IPS-18a (cell line): ENCODE measurements at regions not wholly inside any gene's neighbourhood (a gene's known extent, or its start where the extent isn't known, plus 50 kb on each side); places are given as distances from the start of the nearest gene placed in this dataset.

Experiments
- H3K27ac ChIP-seq: one replicate; pipeline ENCODE4 v1.5.1; 2013; ENCODE audit warnings: low read length
- H3K27me3 ChIP-seq: one replicate; pipeline ENCODE4 v1.6.1; 2013; ENCODE audit warnings: mild to moderate bottlenecking, low read length; ENCODE audit not compliant: control insufficient read depth, insufficient read depth
- H3K36me3 ChIP-seq: one replicate; pipeline ENCODE4 v1.6.1; 2013; ENCODE audit warnings: low read depth, low read length; ENCODE audit not compliant: control insufficient read depth
- H3K4me1 ChIP-seq: one replicate; pipeline ENCODE4 v1.6.1; 2013; ENCODE audit warnings: low read depth, low read length; ENCODE audit not compliant: control insufficient read depth
- H3K4me3 ChIP-seq: one replicate; pipeline ENCODE4 v1.5.1; 2013; ENCODE audit warnings: low read length
- H3K9ac ChIP-seq: one replicate; pipeline ENCODE4 v1.6.1; 2013; ENCODE audit warnings: mild to moderate bottlenecking, low read length, moderate library complexity
- H3K9me3 ChIP-seq: one replicate; pipeline ENCODE4 v1.6.1; 2013; ENCODE audit warnings: low read depth, low read length; ENCODE audit not compliant: control insufficient read depth

DNA sequence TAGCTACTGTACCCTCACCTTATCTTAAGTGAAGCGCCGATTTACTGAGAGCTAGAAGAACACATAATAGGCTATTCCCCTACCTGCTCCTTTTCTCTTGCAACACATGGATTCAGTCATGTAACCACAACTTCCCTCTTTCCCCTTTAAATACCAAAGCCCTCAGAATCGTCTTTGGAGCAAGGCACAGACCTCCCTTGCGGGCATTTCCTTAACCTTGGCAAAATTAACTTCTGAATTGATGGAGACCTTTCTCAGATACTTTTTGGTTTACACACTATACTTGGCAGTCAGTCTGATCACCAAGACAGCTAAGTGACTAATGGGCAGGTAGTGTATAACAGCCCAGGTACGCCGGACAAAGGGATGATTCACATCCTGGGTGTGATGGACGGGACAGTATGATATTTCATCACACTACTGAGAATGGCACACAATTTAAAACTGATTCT is 72.7 kb upstream of the SEC61G start:
- Histone ChIP-seq H3K4me3 (no peak overlapping the region), H3K27ac (no peak overlapping the region), H3K9me3 (no peaks in the 10 kb centered on the region), H3K27me3 (no peaks in the 10 kb centered on the region), H3K36me3 (no peaks in the 10 kb centered on the region), H3K4me1 (no peaks in the 10 kb centered on the region), H3K9ac (no peak overlapping the region)

- Histone ChIP-seq H3K36me3 (no peaks in the 10 kb centered on the region), H3K4me3 (no peak overlapping the region), H3K27me3 (no peaks in the 10 kb centered on the region), H3K4me1 (no peaks in the 10 kb centered on the region), H3K9me3 (no peaks in the 10 kb centered on the region), H3K9ac (no peak overlapping the region), H3K27ac (no peak overlapping the region)
Measured at GRCh38 chr7:54833001-54833467, 74.0 kb upstream of the SEC61G start.

DNA sequence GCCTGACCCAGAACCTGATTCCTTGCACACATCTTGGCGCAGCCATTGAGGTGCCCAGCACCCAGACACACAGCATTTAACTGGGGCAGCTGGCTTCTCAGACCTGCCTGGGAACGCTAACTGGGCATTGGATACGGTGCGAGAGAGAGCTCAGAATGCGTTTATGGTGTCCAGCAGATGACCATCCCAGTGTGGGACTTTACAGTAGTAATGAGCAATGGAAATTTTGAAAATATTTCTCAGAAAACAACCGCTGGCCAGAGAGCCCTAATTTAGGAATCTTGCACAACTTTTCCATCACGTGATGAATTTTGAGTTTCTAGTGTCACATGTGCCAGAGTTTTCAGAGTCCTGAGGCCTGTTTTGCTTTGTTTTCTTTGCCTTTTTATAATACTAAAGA is 78.2 kb upstream of the SEC61G start:
- no peak overlapping the region for H3K4me3 ChIP-seq
- H3K36me3 ChIP-seq: no peaks in the 10 kb centered on the region
- no peaks in the 10 kb centered on the region for H3K27me3 ChIP-seq
- no peaks in the 10 kb centered on the region for H3K9me3 ChIP-seq
- no peak overlapping the region for H3K9ac ChIP-seq
- peaks cover 5% of the 10 kb centered on the region for H3K4me1 ChIP-seq
- H3K27ac ChIP-seq: no peak overlapping the region

DNA sequence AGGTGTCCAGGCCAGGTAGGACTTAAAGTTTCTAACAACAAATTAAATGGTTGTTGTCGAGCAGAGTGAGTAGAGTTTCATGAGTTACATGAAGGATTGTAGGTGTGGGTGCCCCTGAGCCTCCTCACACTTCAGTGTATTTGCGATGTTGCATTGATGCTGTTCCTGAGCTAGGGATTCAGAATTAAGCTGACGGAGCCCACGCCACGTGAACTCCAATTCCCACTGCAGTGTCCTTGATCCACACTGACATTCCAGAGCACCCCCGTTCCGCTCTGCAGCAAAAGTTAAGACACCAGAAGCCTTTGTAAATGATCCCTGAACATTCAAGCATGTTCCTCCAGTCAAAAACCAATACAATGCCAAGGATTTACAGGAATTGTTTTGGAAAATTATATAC is 78.8 kb upstream of the SEC61G start:
- no peak overlapping the region for H3K9ac ChIP-seq
- H3K36me3 ChIP-seq: no peaks in the 10 kb centered on the region

DNA sequence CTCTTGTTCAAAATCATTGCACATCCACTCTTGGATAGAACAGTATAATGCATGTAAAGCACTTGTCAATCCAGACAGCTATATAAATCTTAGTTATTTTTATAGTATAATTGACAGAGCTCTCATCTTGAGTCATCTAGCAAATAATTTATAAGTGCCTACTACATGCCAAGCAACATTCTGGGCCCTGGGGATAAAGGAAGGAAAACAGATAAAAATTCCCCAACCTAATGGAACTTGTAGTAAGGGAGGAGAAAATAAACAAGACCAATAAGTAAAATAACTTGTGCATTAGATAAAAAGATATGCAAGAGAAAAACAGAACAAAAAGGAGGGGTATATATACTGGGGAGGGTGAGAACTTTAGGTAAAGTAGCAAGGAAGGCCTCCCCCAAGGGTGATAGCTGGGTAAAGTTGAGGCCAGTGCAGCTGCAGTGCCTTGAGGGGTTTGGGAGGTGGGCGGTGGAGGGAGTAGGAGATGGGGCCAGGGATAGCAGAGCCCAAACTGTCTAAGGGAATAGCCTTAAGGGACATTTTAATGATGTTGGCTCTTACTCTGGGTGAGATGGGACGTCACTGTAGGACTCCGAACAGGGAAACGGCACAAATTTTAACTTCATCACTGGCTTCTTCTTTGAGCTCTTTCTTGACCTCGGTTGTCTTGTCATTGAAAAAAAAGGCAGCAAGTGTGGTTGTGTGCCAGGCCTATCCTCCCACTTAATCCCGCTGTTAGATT is 79.3 kb upstream of the SEC61G start:
- Histone ChIP-seq H3K4me1 (peaks cover 9% of the 10 kb centered on the region), H3K9me3 (no peaks in the 10 kb centered on the region), H3K27ac (no peak overlapping the region), H3K9ac (no peak overlapping the region), H3K27me3 (no peaks in the 10 kb centered on the region), H3K36me3 (no peaks in the 10 kb centered on the region), H3K4me3 (no peak overlapping the region)

More for the DNA sequence above, 78.8 kb upstream of the SEC61G start:
- Histone ChIP-seq H3K4me1 (peaks cover 9% of the 10 kb centered on the region), H3K27ac (no peak overlapping the region), H3K27me3 (no peaks in the 10 kb centered on the region), H3K9me3 (no peaks in the 10 kb centered on the region), H3K4me3 (no peak overlapping the region)

DNA sequence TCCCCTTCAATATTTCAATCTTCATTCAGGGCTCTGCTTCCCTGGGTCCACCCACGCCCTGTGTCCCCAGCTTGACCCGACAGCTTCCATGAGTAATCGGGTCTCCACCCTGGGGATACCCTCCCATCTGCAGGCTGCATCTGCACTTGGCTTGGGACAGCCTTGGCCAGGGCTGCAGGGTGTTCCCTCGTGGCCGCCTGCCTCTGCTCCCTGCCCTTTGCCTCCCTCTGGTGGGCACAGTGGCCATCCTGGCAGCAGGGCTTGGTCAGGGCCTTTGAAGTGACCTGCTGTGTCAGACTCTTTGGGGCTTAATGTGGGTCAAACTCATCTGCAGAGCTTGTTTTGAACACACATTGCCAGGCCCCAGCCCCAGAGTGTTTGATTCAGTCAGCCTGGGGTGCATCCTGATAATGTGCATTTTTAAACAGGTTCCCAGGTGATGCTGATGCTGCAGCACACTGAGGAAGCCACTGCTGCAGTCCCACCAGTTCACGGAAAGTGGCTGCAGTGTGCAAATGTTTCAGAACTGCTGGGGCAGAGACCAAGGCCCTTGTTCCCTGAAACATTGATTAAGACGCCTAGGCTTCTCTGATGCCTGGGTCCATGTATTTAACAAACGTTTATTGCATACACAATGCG is 80.7 kb upstream of the SEC61G start:
- Histone ChIP-seq H3K9me3 (no peaks in the 10 kb centered on the region), H3K36me3 (no peaks in the 10 kb centered on the region), H3K9ac (no peak overlapping the region), H3K27ac (no peak overlapping the region), H3K4me3 (no peak overlapping the region), H3K4me1 (peaks cover 9% of the 10 kb centered on the region), H3K27me3 (no peaks in the 10 kb centered on the region)

DNA sequence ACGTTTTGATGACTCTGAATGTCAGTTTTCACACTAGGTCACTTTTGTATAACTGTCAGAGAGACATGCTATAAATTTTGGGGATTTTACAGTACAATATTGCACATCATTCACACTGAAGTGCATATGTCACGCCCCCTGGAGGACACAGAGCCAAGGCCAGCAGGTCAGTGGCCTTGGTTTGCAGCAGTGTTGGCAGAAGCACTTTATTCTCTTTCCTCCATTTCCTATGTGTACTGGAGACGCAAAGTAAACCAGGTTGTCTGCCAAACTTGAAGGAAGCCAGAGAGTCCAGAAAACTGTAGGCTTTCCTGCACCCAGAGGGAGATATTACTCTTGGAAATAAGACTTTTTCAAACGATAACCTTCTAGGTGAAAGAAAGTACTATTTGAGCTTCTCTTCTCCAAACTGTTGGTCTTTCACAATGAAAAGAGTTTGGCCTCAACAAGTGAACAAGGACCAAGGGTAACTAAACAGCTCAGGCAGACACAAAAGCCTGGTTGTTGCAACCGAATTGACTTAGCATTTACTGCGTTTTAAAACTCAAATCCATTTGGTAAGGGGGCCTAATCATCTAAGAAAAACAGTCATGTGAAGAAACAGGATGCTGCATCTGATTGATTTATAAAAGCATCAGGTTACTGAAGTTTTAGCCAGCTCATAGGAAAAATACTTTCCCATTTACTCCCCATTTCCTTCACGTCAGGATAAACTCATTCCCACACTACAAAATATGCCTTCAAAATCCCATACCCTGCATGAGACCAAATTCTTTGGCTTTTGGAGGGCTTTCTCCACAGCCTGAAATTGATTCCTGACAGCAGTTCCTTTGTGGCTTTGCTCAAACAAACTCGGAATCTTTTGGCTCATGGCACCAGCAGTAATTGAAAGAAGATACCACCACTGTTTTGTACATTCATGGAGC is 83.0 kb upstream of the SEC61G start:
- Histone ChIP-seq H3K9me3 (no peaks in the 10 kb centered on the region), H3K4me3 (no peak overlapping the region), H3K36me3 (no peaks in the 10 kb centered on the region), H3K27me3 (no peaks in the 10 kb centered on the region), H3K9ac (no peak overlapping the region), H3K4me1 (peaks cover 9% of the 10 kb centered on the region), H3K27ac (no peak overlapping the region)

DNA sequence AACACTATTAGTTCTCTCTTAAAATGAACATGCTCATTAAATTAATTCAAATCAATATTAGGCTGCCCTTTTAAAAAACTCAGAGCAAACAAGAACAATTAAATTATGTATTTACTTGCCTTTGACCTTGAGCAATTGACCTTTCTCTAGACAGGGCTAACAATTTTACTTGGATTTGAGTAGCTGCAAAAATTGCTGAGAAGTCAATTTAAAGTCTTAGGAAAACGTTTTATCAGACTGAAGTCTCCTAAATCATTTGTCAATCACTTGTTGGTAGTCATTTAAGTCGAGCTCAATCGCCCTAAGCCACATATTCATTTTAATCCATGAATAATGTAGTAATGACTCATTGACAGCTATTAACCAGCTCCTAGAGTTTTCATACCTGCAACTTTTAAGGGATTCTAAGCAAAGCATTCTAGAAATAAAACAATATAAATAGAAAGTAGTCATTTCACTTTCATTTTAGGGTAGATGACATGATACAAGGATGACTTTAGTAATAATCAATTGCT is 84.9 kb upstream of the SEC61G start:
- H3K36me3 ChIP-seq: no peaks in the 10 kb centered on the region
- no peaks in the 10 kb centered on the region for H3K9me3 ChIP-seq
- no peaks in the 10 kb centered on the region for H3K27me3 ChIP-seq
- no peak overlapping the region for H3K9ac ChIP-seq
- H3K27ac ChIP-seq: no peak overlapping the region
- H3K4me1 ChIP-seq: peaks cover 9% of the 10 kb centered on the region
- no peak overlapping the region for H3K4me3 ChIP-seq

DNA sequence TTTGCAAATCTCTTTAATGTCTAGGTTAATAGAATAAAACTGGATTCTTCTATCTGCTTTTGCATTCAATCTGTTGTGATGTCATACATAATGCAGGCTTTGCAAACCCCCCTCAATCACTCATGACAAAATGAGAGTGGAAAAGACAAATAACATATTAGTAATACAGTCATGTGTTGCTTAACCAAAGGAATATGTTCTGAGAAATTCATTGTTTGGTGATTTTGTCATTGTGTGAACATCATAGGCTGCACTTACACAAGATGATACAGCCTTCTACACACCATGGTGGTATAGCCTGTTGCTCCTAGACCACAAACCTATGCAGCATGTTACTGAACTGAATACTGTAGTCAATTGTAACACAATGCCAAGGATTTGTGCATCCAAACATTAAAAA is 87.3 kb upstream of the SEC61G start:
- no peak overlapping the region for H3K4me3 ChIP-seq
- no peaks in the 10 kb centered on the region for H3K36me3 ChIP-seq
- H3K4me1 ChIP-seq: peaks cover 9% of the 10 kb centered on the region
- no peak overlapping the region for H3K27ac ChIP-seq
- no peaks in the 10 kb centered on the region for H3K27me3 ChIP-seq
- no peak overlapping the region for H3K9ac ChIP-seq
- no peaks in the 10 kb centered on the region for H3K9me3 ChIP-seq

DNA sequence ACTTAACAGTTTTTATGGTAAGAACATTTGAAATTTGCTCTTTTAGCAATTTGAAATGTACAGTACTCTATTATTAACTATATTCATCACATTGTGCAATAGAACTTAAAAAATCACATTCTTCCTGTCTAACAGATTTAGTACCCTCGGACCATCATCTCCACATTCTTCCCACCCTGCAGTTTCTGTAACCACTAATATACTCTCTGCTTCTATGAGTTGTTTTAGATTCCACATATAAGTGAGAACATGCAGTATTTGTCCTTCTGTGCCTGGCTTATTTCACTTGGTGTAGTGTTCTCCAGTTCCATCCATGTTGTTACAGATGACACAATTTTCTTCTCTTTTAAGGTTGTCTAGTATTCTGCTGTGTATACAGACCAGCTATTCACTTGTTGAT is 88.9 kb upstream of the SEC61G start:
- H3K9ac ChIP-seq: no peak overlapping the region
- H3K27ac ChIP-seq: no peak overlapping the region
- H3K27me3 ChIP-seq: no peaks in the 10 kb centered on the region
- no peaks in the 10 kb centered on the region for H3K4me1 ChIP-seq
- no peaks in the 10 kb centered on the region for H3K36me3 ChIP-seq
- H3K9me3 ChIP-seq: no peaks in the 10 kb centered on the region
- H3K4me3 ChIP-seq: no peak overlapping the region

DNA sequence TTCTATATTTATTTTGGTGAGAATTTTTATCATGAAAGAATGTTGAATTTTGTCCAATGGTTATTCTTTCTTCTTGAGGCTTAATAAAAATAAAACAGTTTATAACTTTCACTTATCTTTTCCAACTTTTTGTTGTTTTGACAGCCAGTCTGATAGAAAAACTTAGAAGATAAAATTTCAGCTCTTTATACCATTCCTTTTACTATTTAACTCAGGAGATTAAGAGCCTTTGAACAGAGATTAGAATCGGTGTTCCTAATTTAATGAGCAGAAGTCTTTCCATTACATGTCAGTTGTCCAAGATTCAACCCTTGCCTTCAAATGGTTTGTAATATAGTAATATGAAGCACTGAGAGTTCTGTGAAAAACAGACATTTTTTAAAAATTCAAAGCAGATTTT is 97.8 kb upstream of the SEC61G start:
- H3K27me3 ChIP-seq: no peaks in the 10 kb centered on the region
- no peaks in the 10 kb centered on the region for H3K36me3 ChIP-seq
- no peak overlapping the region for H3K9ac ChIP-seq
- peaks cover 9% of the 10 kb centered on the region for H3K4me1 ChIP-seq
- no peak overlapping the region for H3K27ac ChIP-seq
- H3K4me3 ChIP-seq: no peak overlapping the region
- H3K9me3 ChIP-seq: no peaks in the 10 kb centered on the region
